DMS153 (cell line): ENCODE measurements at regions not wholly inside any gene's neighbourhood (a gene's known extent, or its start where the extent isn't known, plus 50 kb on each side); places are given as distances from the start of the nearest gene placed in this dataset.
"Not testable (repeated sequence)": the region's sequence is repeated elsewhere in the genome, so short reads cannot be mapped to it uniquely, and the experiment has no call there.

Experiments used
- DNase-seq: peaks from one replicate; lab custom pipeline; 2025; lab: John Stamatoyannopoulos, UW

GRCh38 chr5:110872200-110872599 is 133.4 kb downstream of the SLC25A46 start:
- DNase-seq, result no peak

GRCh38 chr5:110872963-110873362 is 134.2 kb downstream of the SLC25A46 start:
- DNase-seq, result no peak

GRCh38 chr5:110873773-110874437 is 135.1 kb downstream of the SLC25A46 start:
- no peak for DNase-seq

GRCh38 chr5:110875115-110875514 is 136.3 kb downstream of the SLC25A46 start:
- not testable (repeated sequence) for DNase-seq

GRCh38 chr5:110878115-110878514 is 139.3 kb downstream of the SLC25A46 start:
- DNase-seq, result no peak

GRCh38 chr5:110879675-110880074 is 140.9 kb downstream of the SLC25A46 start:
- DNase-seq, result no peak

- DNase-seq, result no peak
Measured at GRCh38 chr5:110880413-110880812, 141.6 kb downstream of the SLC25A46 start.

GRCh38 chr5:110884005-110884404 is 145.2 kb downstream of the SLC25A46 start:
- no peak for DNase-seq

- DNase-seq, result not testable (repeated sequence)
Measured at GRCh38 chr5:110887170-110887569, 148.4 kb downstream of the SLC25A46 start.

GRCh38 chr5:110893854-110894483 is 155.2 kb downstream of the SLC25A46 start:
- not testable (repeated sequence) for DNase-seq

GRCh38 chr5:110894805-110895204 is 156.0 kb downstream of the SLC25A46 start:
- DNase-seq, result no peak

GRCh38 chr5:110896901-110897300 is 158.1 kb downstream of the SLC25A46 start:
- no peak for DNase-seq

GRCh38 chr5:110899566-110900412 is 161.0 kb downstream of the SLC25A46 start:
- no peak for DNase-seq

GRCh38 chr5:110900829-110901228 is 162.0 kb downstream of the SLC25A46 start:
- DNase-seq, result no peak

GRCh38 chr5:110903966-110904365 is 165.2 kb downstream of the SLC25A46 start:
- DNase-seq, result no peak

GRCh38 chr5:110908848-110909247 is 162.7 kb upstream of the TSLP start:
- no peak for DNase-seq

- no peak for DNase-seq
Measured at GRCh38 chr5:110909415-110909814, 162.1 kb upstream of the TSLP start.

- DNase-seq, result no peak
Measured at GRCh38 chr5:110909950-110910349, 161.6 kb upstream of the TSLP start.

- DNase-seq, result no peak
Measured at GRCh38 chr5:110913221-110913620, 158.3 kb upstream of the TSLP start.

- DNase-seq, result no peak
Measured at GRCh38 chr5:110916381-110917049, 155.0 kb upstream of the TSLP start.

- no peak for DNase-seq
Measured at GRCh38 chr5:110917161-110917875, 154.2 kb upstream of the TSLP start.

GRCh38 chr5:110918683-110919082 is 152.8 kb upstream of the TSLP start:
- DNase-seq, result no peak
